ENCODE measurements at regions not wholly inside any gene's neighbourhood (a gene's known extent, or its start where the extent isn't known, plus 50 kb on each side); places are given as distances from the start of the nearest gene placed in this dataset.

DNA sequence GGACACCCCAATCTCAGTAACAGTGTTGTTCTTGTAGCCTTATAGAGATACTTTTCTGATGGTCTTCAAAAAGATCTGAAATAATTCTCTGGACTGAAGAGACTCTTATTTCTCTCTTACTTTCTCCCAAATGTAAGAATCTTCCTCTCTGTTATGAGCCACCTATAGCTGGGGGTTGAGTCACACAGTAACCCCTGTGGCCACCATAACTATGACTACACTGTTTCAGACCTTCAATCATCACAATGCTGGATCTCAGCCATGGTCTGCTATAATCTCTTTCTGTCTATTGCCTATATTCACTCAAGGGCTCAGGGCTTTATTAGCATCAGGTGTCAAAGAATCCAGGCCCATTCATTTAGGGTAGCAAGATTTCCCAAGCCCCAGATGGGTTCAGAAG, 436.9 kb downstream of the KDM5D start:
- TF ChIP-seq, protein P1, sequence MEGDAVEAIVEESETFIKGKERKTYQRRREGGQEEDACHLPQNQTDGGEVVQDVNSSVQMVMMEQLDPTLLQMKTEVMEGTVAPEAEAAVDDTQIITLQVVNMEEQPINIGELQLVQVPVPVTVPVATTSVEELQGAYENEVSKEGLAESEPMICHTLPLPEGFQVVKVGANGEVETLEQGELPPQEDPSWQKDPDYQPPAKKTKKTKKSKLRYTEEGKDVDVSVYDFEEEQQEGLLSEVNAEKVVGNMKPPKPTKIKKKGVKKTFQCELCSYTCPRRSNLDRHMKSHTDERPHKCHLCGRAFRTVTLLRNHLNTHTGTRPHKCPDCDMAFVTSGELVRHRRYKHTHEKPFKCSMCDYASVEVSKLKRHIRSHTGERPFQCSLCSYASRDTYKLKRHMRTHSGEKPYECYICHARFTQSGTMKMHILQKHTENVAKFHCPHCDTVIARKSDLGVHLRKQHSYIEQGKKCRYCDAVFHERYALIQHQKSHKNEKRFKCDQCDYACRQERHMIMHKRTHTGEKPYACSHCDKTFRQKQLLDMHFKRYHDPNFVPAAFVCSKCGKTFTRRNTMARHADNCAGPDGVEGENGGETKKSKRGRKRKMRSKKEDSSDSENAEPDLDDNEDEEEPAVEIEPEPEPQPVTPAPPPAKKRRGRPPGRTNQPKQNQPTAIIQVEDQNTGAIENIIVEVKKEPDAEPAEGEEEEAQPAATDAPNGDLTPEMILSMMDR (IDR thresholded peaks at IDR 0.05), result no peak
- TF ChIP-seq POLR2A (IDR thresholded peaks at IDR 0.05), result no peak
